K562 (cell line): ENCODE measurements at regions not wholly inside any gene's neighbourhood (a gene's known extent, or its start where the extent isn't known, plus 50 kb on each side); places are given as distances from the start of the nearest gene placed in this dataset.

Experiments
- BACH1 ChIP-seq: fragments of 200-800 bp; sonication (Bioruptor generic); IDR thresholded peaks from 2 replicates; pipeline ENCODE4 v1.6.1; 2016; ENCODE audit warnings: missing genetic modification characterization, missing compliant biosample characterization
- BRCA1 ChIP-seq, 2 experiments: fragments of 450-650 bp in 1 of 2; sonication (generic) in 1 of 2; formaldehyde crosslinking in 1 of 2; IDR thresholded peaks; 2 replicates each; pipeline versions ENCODE4 v1.5.0 to v1.6.1; 2017 to 2020; ENCODE audit warnings: mild to moderate bottlenecking in 1 of 2, missing genetic modification reagents in 1 of 2
- C11orf30 ChIP-seq: fragments of 450-650 bp; IDR thresholded peaks from 2 replicates; pipeline ENCODE4 v1.6.1; 2016; ENCODE audit warnings: low read depth, mild to moderate bottlenecking
- COPS2 ChIP-seq: fragments of 450-650 bp; conservative IDR thresholded peaks from 2 replicates; pipeline ENCODE4 v1.6.1; 2016; ENCODE audit warnings: mild to moderate bottlenecking, moderate library complexity
- FIP1L1 ChIP-seq: fragments of 200-400 bp; formaldehyde crosslinking; IDR thresholded peaks from 2 replicates; pipeline ENCODE4 v1.6.1; 2018; ENCODE audit warnings: mild to moderate bottlenecking, low read depth, low read length; ENCODE audit not compliant: poor library complexity, severe bottlenecking
- GABPB2 ChIP-seq: fragments of 250-450 bp; sonication (Bioruptor Pico); conservative IDR thresholded peaks from 2 replicates; pipeline ENCODE4 v1.5.1; 2021; ENCODE audit warnings: mild to moderate bottlenecking
- GTF2E2 ChIP-seq: fragments of 200-800 bp; sonication (Bioruptor generic); IDR thresholded peaks from 2 replicates; pipeline ENCODE4 v1.6.1; 2016; ENCODE audit warnings: missing genetic modification characterization, missing compliant biosample characterization
- MAFF ChIP-seq: IDR thresholded peaks from 2 replicates; pipeline ENCODE4 v1.6.1; 2012; ENCODE audit warnings: low read length, improper control_type of control experiment
- MAFK ChIP-seq: IDR thresholded peaks from 2 replicates; pipeline ENCODE4 v1.6.1; 2011; ENCODE audit warnings: low read length, improper control_type of control experiment
- NFE2 ChIP-seq: IDR thresholded peaks from 2 replicates; pipeline ENCODE4 v1.6.1; 2014; ENCODE audit warnings: antibody characterized with exemption, low read depth
- NFE2L1 ChIP-seq: fragments of 450-650 bp; IDR thresholded peaks from 2 replicates; pipeline ENCODE4 v1.6.1; 2016; ENCODE audit warnings: missing genetic modification characterization, low read depth, mild to moderate bottlenecking, missing compliant biosample characterization, moderate library complexity, borderline replicate concordance
- XRCC3 ChIP-seq: fragments of 450-650 bp; IDR thresholded peaks from 2 replicates; pipeline ENCODE4 v1.6.1; 2017; ENCODE audit warnings: mild to moderate bottlenecking, moderate library complexity
- ZBTB1 ChIP-seq: sonication (generic); formaldehyde crosslinking; IDR thresholded peaks from 2 replicates; pipeline ENCODE4 v1.8.1; 2023; ENCODE audit warnings: missing genetic modification reagents, low read depth, mild to moderate bottlenecking, borderline replicate concordance
- ZNF668 ChIP-seq: fragments of 250-450 bp; sonication (Bioruptor Pico); IDR thresholded peaks from 2 replicates; pipeline ENCODE4 v1.8.0; 2022; ENCODE audit warnings: mild to moderate bottlenecking, inconsistent platforms
- ZNF764 ChIP-seq: fragments of 250-450 bp; sonication (Bioruptor Pico); IDR thresholded peaks from 2 replicates; pipeline ENCODE4 v1.4.0; 2020; ENCODE audit warnings: low read depth, mild to moderate bottlenecking, moderate library complexity
- TF ChIP-seq, protein P1 (sequence below): fragments of 150-350 bp; IDR thresholded peaks from 2 replicates; pipeline ENCODE4 v1.6.1; 2014; ENCODE audit warnings: low read depth, mild to moderate bottlenecking, low read length, borderline replicate concordance
- TF ChIP-seq, protein P2 (sequence below): fragments of 450-650 bp; formaldehyde crosslinking; IDR thresholded peaks from 2 replicates; pipeline ENCODE4 v1.4.0; 2022; ENCODE audit warnings: missing genetic modification characterization
- TF ChIP-seq, protein P3 (sequence below): sonication (generic); formaldehyde crosslinking; IDR thresholded peaks from 2 replicates; pipeline ENCODE4 v1.8.0; 2022; ENCODE audit warnings: missing genetic modification reagents, mild to moderate bottlenecking, borderline replicate concordance
- TF ChIP-seq, protein P4 (sequence below): sonication (generic); formaldehyde crosslinking; IDR thresholded peaks from 2 replicates; pipeline ENCODE4 v1.8.1; 2022; ENCODE audit warnings: missing genetic modification reagents
- TF ChIP-seq, protein P5 (sequence below): fragments of 450-650 bp; formaldehyde crosslinking; IDR thresholded peaks from 2 replicates; pipeline ENCODE4 v1.4.0; 2020; ENCODE audit warnings: mild to moderate bottlenecking, mixed read lengths

DNA sequence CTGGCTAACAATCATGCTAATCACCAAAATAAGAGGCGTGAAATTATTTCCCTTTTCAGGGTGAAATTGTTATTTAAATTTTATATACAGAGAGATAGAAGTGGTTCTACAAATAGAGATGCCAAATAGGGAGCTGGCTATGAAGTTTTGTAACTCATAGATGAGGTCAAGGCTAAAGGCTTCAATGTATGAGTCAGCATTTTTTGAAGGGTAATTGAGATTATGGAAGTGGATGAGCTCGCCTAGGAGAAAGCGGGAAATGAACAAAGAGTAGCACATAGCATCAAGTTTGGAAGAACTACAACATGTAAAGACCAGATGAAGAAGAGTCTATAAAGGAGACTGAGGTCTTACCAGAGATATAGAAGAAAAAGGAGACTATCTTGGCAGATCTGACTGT, 838.1 kb downstream of the DNAJB9 start (continued):
- TF ChIP-seq, protein P1, sequence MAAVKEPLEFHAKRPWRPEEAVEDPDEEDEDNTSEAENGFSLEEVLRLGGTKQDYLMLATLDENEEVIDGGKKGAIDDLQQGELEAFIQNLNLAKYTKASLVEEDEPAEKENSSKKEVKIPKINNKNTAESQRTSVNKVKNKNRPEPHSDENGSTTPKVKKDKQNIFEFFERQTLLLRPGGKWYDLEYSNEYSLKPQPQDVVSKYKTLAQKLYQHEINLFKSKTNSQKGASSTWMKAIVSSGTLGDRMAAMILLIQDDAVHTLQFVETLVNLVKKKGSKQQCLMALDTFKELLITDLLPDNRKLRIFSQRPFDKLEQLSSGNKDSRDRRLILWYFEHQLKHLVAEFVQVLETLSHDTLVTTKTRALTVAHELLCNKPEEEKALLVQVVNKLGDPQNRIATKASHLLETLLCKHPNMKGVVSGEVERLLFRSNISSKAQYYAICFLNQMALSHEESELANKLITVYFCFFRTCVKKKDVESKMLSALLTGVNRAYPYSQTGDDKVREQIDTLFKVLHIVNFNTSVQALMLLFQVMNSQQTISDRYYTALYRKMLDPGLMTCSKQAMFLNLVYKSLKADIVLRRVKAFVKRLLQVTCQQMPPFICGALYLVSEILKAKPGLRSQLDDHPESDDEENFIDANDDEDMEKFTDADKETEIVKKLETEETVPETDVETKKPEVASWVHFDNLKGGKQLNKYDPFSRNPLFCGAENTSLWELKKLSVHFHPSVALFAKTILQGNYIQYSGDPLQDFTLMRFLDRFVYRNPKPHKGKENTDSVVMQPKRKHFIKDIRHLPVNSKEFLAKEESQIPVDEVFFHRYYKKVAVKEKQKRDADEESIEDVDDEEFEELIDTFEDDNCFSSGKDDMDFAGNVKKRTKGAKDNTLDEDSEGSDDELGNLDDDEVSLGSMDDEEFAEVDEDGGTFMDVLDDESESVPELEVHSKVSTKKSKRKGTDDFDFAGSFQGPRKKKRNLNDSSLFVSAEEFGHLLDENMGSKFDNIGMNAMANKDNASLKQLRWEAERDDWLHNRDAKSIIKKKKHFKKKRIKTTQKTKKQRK: no peak
- no peak for TF ChIP-seq BACH1 (tag)
- TF ChIP-seq ZNF668 (CRISPR knock-in tag): no peak
- TF ChIP-seq, protein P2, sequence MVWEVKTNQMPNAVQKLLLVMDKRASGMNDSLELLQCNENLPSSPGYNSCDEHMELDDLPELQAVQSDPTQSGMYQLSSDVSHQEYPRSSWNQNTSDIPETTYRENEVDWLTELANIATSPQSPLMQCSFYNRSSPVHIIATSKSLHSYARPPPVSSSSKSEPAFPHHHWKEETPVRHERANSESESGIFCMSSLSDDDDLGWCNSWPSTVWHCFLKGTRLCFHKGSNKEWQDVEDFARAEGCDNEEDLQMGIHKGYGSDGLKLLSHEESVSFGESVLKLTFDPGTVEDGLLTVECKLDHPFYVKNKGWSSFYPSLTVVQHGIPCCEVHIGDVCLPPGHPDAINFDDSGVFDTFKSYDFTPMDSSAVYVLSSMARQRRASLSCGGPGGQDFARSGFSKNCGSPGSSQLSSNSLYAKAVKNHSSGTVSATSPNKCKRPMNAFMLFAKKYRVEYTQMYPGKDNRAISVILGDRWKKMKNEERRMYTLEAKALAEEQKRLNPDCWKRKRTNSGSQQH: no peak
- TF ChIP-seq MAFK: peak; percentile 88
- TF ChIP-seq BRCA1 (IDR thresholded peaks at IDR 0.05): no peak
- TF ChIP-seq BRCA1 (CRISPR knock-in tag; IDR thresholded peaks at IDR 0.05): no peak
- TF ChIP-seq, protein P3, sequence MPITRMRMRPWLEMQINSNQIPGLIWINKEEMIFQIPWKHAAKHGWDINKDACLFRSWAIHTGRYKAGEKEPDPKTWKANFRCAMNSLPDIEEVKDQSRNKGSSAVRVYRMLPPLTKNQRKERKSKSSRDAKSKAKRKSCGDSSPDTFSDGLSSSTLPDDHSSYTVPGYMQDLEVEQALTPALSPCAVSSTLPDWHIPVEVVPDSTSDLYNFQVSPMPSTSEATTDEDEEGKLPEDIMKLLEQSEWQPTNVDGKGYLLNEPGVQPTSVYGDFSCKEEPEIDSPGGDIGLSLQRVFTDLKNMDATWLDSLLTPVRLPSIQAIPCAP (CRISPR knock-in tag): no peak
- TF ChIP-seq XRCC3: no peak
- TF ChIP-seq MAFF: peak; percentile 83
- TF ChIP-seq, protein P4, sequence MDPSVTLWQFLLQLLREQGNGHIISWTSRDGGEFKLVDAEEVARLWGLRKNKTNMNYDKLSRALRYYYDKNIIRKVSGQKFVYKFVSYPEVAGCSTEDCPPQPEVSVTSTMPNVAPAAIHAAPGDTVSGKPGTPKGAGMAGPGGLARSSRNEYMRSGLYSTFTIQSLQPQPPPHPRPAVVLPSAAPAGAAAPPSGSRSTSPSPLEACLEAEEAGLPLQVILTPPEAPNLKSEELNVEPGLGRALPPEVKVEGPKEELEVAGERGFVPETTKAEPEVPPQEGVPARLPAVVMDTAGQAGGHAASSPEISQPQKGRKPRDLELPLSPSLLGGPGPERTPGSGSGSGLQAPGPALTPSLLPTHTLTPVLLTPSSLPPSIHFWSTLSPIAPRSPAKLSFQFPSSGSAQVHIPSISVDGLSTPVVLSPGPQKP (CRISPR knock-in tag): no peak
- peak; percentile 59 for TF ChIP-seq NFE2L1 (tag)
- no peak for TF ChIP-seq FIP1L1
- no peak for TF ChIP-seq GTF2E2
- TF ChIP-seq ZNF764 (CRISPR knock-in tag): no peak
- TF ChIP-seq C11orf30: peak; percentile 79
- TF ChIP-seq, protein P5, sequence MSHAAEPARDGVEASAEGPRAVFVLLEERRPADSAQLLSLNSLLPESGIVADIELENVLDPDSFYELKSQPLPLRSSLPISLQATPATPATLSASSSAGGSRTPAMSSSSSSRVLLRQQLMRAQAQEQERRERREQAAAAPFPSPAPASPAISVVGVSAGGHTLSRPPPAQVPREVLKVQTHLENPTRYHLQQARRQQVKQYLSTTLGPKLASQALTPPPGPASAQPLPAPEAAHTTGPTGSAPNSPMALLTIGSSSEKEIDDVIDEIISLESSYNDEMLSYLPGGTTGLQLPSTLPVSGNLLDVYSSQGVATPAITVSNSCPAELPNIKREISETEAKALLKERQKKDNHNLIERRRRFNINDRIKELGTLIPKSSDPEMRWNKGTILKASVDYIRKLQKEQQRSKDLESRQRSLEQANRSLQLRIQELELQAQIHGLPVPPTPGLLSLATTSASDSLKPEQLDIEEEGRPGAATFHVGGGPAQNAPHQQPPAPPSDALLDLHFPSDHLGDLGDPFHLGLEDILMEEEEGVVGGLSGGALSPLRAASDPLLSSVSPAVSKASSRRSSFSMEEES: no peak
- TF ChIP-seq ZBTB1 (CRISPR knock-in tag): no peak
- TF ChIP-seq NFE2: peak; percentile 63; the same call in 1 of the 2 replicates
- TF ChIP-seq COPS2: no peak
- TF ChIP-seq GABPB2: no peak
